ENCODE measurements at regions not wholly inside any gene's neighbourhood (a gene's known extent, or its start where the extent isn't known, plus 50 kb on each side); places are given as distances from the start of the nearest gene placed in this dataset.

GRCh38 chr15:95096651-95097050 is 865.3 kb downstream of the MCTP2 start:
- no peak for DNase-seq

- no peak for DNase-seq
Measured at GRCh38 chr15:95097361-95097760, 866.0 kb downstream of the MCTP2 start.

- no peak for DNase-seq
Measured at GRCh38 chr15:95105229-95105628, 873.9 kb downstream of the MCTP2 start.

GRCh38 chr15:95106801-95107200 is 875.4 kb downstream of the MCTP2 start:
- DNase-seq: no peak

GRCh38 chr15:95108673-95109072 is 877.3 kb downstream of the MCTP2 start:
- no peak for DNase-seq

GRCh38 chr15:95111969-95112368 is 880.6 kb downstream of the MCTP2 start:
- DNase-seq: no peak

GRCh38 chr15:95113041-95113440 is 881.7 kb downstream of the MCTP2 start:
- no peak for DNase-seq

- no peak for DNase-seq
Measured at GRCh38 chr15:95119041-95119610, 887.8 kb downstream of the MCTP2 start.

GRCh38 chr15:95120595-95120994 is 889.2 kb downstream of the MCTP2 start:
- DNase-seq: no peak

- DNase-seq: no peak
Measured at GRCh38 chr15:95121191-95121590, 889.8 kb downstream of the MCTP2 start.

GRCh38 chr15:95125803-95126202 is 894.4 kb downstream of the MCTP2 start:
- no peak for DNase-seq

GRCh38 chr15:95127356-95127755 is 896.0 kb downstream of the MCTP2 start:
- no peak for DNase-seq

GRCh38 chr15:95129574-95129973 is 898.2 kb downstream of the MCTP2 start:
- no peak for DNase-seq

- DNase-seq: no peak
Measured at GRCh38 chr15:95131131-95131556, 899.8 kb downstream of the MCTP2 start.

GRCh38 chr15:95132774-95133173 is 901.4 kb downstream of the MCTP2 start:
- no peak for DNase-seq

GRCh38 chr15:95134431-95135110 is 903.2 kb downstream of the MCTP2 start:
- DNase-seq: no peak

- DNase-seq: no peak
Measured at GRCh38 chr15:95138604-95139270, 907.4 kb downstream of the MCTP2 start.

- DNase-seq: no peak
Measured at GRCh38 chr15:95141486-95141885, 910.1 kb downstream of the MCTP2 start.

- no peak for DNase-seq
Measured at GRCh38 chr15:95142531-95142930, 911.2 kb downstream of the MCTP2 start.

GRCh38 chr15:95146481-95146880 is 915.1 kb downstream of the MCTP2 start:
- DNase-seq: no peak

GRCh38 chr15:95148183-95148582 is 916.8 kb downstream of the MCTP2 start:
- DNase-seq: no peak

GRCh38 chr15:95149036-95149435 is 917.7 kb downstream of the MCTP2 start:
- DNase-seq: no peak

GRCh38 chr15:95149771-95150170 is 918.4 kb downstream of the MCTP2 start:
- no peak for DNase-seq

- DNase-seq: no peak
Measured at GRCh38 chr15:95150466-95150865, 919.1 kb downstream of the MCTP2 start.
